ENCODE measurements at regions not wholly inside any gene's neighbourhood (a gene's known extent, or its start where the extent isn't known, plus 50 kb on each side); places are given as distances from the start of the nearest gene placed in this dataset.

DNA sequence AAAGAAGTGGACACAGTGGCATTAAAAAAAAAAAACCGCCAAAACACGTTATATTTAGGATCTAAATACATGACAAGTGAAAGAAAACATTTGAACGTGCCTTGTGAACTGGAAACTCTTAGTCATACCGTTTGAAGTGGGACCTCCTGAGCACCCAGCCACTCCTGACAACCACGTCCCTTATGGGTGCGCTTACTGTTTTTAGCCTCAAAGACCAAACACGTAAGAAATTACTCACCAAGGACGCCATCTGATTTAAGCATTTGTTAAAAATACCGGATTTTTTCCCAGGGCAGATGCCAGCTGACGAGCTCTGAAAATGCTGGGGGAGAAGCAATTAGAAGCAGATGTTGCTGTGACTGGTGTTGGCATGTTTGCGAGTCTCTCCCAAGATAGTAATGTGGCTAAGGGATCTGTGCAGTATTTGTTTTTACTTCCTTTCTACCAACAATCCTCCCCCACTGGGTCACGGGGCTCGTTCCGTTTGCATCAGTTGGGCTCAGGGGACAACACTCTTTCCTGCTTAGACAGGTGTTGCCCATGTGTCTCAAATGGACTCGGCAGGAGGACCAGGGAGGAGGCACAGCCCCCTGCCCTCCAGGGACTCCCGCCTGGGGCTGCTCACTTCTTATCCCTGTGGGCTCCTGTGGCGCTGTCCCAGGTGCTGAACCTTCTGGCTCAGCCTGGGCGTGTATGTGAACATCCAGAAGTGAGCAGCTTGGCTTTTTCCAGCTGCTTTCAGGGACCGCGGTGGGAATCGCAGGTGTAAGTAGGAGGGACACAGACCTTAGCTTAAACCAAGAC lies 101.0 kb downstream of the BEGAIN start:
- Histone ChIP-seq H2BK12ac (ENCODE audit: low read length) (no peak overlapping the region), H3K36me3 (replicated peaks in 1 of 2; ENCODE audit: control insufficient read depth in 2 of 2, insufficient read depth in 2 of 2, low read length in 2 of 2) (peaks cover 1 to 2% of the 10 kb centered on the region in 2 donors), H4K91ac (ENCODE audit: low read depth, low read length, poor library complexity) (no peak overlapping the region), H2BK15ac (ENCODE audit: low read length) (no peak overlapping the region), H3K79me1 (ENCODE audit: low read depth, low read length) (no peaks in the 10 kb centered on the region), H4K8ac (ENCODE audit: low read depth, low read length) (no peak overlapping the region), H2BK120ac (ENCODE audit: low read depth, low read length) (no peak overlapping the region), H2BK5ac (ENCODE audit: low read length) (no peak overlapping the region), H3K18ac (ENCODE audit: low read length) (no peak overlapping the region), H3K4ac (ENCODE audit: low read length) (no peak overlapping the region), H2AK5ac (ENCODE audit: low read depth, low read length) (no peak overlapping the region), H3K23ac (ENCODE audit: low read depth, low read length, poor library complexity) (no peak overlapping the region), H3K9ac (ENCODE audit: low read depth, low read length, poor library complexity) (no peak overlapping the region), H3K4me1 (ENCODE audit: control insufficient read depth in 2 of 2, insufficient read depth in 1 of 2, low read depth in 1 of 2, low read length in 2 of 2) (peaks cover 2 to 5% of the 10 kb centered on the region in 2 donors), H3K4me2 (ENCODE audit: insufficient read depth, low read length, poor library complexity, severe bottlenecking) (no peak overlapping the region), H3K27me3 (ENCODE audit: control insufficient read depth in 3 of 3, insufficient read depth in 3 of 3, low read depth in 1 of 3, low read length in 3 of 3) (no peaks in the 10 kb centered on the region), H3K27ac (replicated peaks; ENCODE audit: low read length) (no peak overlapping the region), H2AFZ (ENCODE audit: low read length) (no peak overlapping the region), H3K9me3 (replicated peaks in 1 of 2; ENCODE audit: control insufficient read depth in 2 of 2, insufficient read depth in 1 of 2, low read depth in 1 of 2, low read length in 2 of 2) (no peaks in the 10 kb centered on the region), H3K14ac (ENCODE audit: low read length) (no peak overlapping the region), H3K4me3 (ENCODE audit: low read length in 2 of 2) (no peak overlapping the region)
- no CpG with 5 or more reads among the region's 21 CpGs for WGBS, 2 donors (ENCODE audit: extremely low coverage in 2 of 2, insufficient read length in 2 of 2, insufficient replicate concordance in 1 of 2)
- DNase-seq (ENCODE audit: low spot score): peak; percentile 84

All from neuronal stem cell (in vitro differentiated cells).